HG03565 (cell line): ENCODE measurements at regions not wholly inside any gene's neighbourhood (a gene's known extent, or its start where the extent isn't known, plus 50 kb on each side); places are given as distances from the start of the nearest gene placed in this dataset.
"Not testable (repeated sequence)": the region's sequence is repeated elsewhere in the genome, so short reads cannot be mapped to it uniquely, and the experiment has no call there.

Source experiments
- ATAC-seq: cut with Tn5 transposase; IDR thresholded peaks from one replicate; pipeline ENCODE4 v1.9.1; 2021; ENCODE audit warnings: mild to moderate bottlenecking, moderate library complexity; ENCODE audit not compliant: unreplicated experiment

GRCh38 chr7:69218576-69218975 is 379.7 kb upstream of the AUTS2 start:
- ATAC-seq: no peak

- no peak for ATAC-seq
Observed at GRCh38 chr7:69219381-69219780, 378.9 kb upstream of the AUTS2 start.

DNA sequence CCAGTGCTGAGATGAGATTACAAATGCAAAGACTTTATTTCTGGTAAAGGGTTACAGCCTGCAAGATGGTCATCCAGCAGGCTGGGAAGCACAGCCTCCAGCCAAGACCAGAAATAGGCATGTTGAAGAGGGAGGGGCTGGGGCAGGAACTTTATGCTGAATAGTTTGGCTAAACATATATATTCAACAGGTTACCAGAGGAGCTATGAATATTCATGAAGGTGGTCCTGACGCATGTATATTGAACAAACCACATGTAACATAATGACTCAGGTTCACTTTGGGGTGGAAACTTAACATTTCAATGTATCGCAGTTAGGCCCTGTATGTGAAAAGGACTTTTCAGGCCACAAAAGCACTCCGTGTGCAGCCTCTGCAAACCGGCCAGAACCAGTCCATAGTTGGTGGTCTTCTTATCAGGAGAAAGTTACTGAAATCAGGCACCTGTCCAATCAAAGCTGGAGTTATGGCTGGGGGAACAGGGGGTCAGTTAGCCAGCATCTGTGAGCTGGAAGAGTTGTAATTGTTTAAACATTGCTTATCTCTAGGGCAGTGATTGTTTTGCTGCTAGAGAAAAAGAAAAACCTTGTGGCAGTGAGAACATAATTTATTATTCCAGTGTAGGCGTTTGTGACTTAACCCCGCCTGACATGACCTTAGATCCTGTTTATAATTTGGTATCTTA is 372.9 kb upstream of the AUTS2 start:
- ATAC-seq: no peak

GRCh38 chr7:69228212-69228811 is 370.0 kb upstream of the AUTS2 start:
- no peak for ATAC-seq

GRCh38 chr7:69232445-69233376 is 365.6 kb upstream of the AUTS2 start:
- no peak for ATAC-seq

- no peak for ATAC-seq
Observed at GRCh38 chr7:69237541-69237940, 360.7 kb upstream of the AUTS2 start.

- no peak for ATAC-seq
Observed at GRCh38 chr7:69243016-69243415, 355.3 kb upstream of the AUTS2 start.

DNA sequence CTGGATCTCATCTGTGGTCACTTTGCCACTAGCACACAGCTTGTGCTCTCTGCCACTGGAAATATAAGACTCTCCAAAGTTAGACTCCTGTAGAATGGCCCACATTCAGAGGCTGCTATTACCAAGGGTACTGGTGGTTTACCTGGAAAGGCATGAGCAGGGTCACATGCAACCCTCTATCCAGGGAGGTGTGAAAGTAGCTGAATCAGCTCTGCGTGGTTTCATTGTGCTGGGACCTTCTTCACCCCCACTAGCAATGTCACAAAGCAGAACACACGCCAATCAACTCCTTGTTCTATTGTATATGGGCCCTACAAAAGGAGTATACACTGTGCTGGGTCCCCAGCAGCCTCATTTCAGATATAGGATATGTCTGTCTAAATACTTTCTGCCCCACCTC is 353.6 kb upstream of the AUTS2 start:
- ATAC-seq: no peak

- ATAC-seq: no peak
Observed at GRCh38 chr7:69245646-69246045, 352.6 kb upstream of the AUTS2 start.

DNA sequence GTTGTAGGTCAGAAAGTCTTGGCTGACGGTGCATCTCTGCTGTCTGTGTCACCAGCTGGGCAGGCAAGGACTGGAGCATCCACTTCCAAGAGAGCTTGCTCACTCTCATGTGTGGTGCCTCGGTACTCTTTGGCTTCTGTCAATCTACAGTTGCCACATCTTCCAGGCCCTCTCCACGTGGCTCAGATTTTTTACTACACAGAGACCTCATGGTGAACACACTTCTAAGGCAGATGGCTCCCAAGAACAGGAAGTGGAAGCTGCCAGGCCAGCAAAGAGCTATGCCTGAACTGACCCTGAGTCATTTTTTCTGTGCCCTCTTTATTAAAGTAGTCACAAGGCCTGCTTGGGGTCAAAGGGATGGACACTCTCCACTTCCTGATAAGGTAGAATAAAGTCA is 351.5 kb upstream of the AUTS2 start:
- ATAC-seq: no peak

- not testable (repeated sequence) for ATAC-seq
Observed at GRCh38 chr7:69248382-69248828, 349.9 kb upstream of the AUTS2 start.

- no peak for ATAC-seq
Observed at GRCh38 chr7:69250958-69251357, 347.3 kb upstream of the AUTS2 start.

DNA sequence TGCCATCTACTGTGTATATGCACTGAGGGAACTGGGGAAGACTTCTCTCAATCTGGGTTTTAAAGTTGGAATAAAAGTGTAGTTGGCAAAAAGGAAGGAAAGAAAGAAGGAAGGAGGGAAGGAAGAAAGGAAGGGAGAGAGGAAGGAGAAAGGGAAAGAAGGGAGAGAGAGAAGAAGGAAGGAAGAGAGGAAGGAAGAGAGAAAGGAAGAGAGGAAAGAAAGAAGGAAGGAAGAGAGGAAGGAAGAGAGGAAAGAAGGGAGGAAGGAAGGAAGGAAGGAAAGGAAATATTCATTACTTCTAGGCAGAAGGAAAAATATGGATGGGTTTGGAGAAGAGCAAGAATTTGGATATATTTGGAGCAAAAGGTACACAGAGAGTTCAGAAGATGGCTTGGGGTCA is 343.6 kb upstream of the AUTS2 start:
- no peak for ATAC-seq

GRCh38 chr7:69256634-69257081 is 341.6 kb upstream of the AUTS2 start:
- no peak for ATAC-seq

- no peak for ATAC-seq
Observed at GRCh38 chr7:69257592-69257991, 340.7 kb upstream of the AUTS2 start.

- no peak for ATAC-seq
Observed at GRCh38 chr7:69259445-69259844, 338.8 kb upstream of the AUTS2 start.

GRCh38 chr7:69260023-69260422 is 338.3 kb upstream of the AUTS2 start:
- no peak for ATAC-seq

- ATAC-seq: no peak
Observed at GRCh38 chr7:69263550-69263949, 334.7 kb upstream of the AUTS2 start.

DNA sequence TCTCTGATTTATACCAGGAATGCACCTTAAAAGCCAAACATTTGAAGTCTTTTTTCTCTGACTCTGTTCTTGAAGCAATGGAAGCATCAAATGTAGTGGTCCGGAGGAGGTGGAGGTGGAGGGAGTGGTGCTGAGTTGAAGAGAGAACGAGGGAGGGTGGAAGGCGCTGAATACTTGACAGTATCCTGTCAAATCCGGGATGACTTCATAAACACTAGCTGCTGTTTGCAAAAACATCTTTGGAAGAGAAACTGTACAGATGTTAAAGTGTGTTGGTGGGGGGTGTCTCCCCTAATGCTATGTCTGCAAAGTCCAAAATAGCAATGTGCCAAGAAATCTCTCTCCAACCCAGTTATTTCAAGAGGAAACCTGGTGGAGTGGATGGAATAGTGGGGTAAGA is 328.5 kb upstream of the AUTS2 start:
- ATAC-seq: no peak

- no peak for ATAC-seq
Observed at GRCh38 chr7:69272101-69272500, 326.2 kb upstream of the AUTS2 start.

DNA sequence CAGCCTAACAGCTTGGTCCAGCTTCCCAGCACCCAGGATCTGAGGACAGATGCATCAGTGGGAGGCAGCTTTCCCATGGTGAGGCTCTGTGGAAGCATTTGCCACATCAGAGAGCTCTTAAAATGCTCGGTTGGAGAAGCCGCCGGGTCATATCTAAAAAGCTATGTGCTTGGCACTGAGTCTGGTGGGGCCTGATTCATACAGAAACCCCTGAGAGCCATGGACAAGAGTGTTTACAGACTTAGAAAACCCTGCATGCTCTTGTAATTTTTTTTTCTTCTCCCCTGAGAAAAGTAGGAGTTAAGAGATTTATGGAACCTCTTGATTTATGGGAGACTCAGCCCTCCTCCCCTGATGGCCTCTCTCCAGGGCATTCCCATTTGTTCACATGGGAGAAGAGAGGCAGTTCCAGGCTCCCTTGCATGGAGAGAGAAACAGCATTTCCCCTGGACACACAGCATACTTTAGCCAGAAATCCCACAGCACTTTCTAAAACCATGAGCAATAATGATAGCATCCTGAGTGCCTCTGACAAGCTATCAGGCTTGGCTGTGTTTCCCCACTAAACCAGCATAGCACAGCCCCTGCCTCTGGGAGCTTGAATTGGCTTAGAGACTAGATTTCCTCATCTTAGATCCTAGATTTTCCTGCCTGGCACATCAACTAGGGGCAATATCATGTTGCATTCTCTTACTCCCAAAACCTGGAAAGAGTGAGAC is 322.1 kb upstream of the AUTS2 start:
- ATAC-seq: no peak
